NCI-H2196 treated with DMSO at 0.1 percent for 48 hours (cell line): ENCODE measurements at regions not wholly inside any gene's neighbourhood (a gene's known extent, or its start where the extent isn't known, plus 50 kb on each side); places are given as distances from the start of the nearest gene placed in this dataset.
"Not testable (repeated sequence)": the region's sequence is repeated elsewhere in the genome, so short reads cannot be mapped to it uniquely, and the experiment has no call there.

Experiments
- DNase-seq: peaks from one replicate; lab custom pipeline; 2025; ENCODE audit not compliant: unreplicated experiment; lab: John Stamatoyannopoulos, UW

DNA sequence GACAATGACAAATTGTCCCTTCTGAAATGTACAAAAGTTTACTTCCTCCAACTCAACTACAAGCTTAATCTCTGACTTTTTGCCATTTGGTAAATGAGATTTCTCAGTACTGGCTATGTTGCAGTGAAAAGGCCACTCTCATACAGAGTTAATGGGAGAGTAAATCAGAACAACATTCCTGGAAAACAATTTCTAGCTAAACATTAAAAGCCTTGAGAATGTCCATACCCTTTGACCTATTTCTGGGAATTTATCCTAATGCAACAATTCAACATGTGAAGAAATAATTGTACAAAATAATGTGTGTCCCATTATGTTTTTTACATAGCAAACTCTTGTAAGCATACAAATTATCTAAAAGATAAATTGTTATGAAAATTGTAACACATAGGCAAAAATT lies 56.3 kb upstream of the SPEF2 start:
- DNase-seq, result no peak

GRCh38 chr5:35557748-35558147 lies 59.9 kb upstream of the SPEF2 start:
- no peak for DNase-seq

GRCh38 chr5:35557199-35557598 lies 60.5 kb upstream of the SPEF2 start:
- no peak for DNase-seq

DNA sequence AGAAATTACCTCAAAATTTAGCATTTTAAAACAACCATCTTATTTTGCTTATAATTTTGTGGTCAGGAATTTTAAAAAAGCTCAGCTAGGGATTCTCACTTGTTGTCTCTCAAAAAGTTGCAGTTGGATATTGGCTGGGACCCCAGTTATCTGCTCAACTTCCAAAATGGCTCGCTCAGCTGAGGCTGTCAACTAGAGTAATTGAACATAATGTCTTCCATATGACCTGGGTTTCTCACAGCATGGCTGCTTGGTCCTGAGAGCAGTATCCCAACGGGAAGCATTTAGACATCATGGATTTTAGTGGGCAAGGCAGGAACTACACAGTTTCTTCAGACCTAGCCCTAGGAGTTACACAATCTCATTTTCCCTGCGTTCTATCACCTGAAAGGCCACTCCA lies 63.6 kb upstream of the SPEF2 start:
- no peak for DNase-seq

DNA sequence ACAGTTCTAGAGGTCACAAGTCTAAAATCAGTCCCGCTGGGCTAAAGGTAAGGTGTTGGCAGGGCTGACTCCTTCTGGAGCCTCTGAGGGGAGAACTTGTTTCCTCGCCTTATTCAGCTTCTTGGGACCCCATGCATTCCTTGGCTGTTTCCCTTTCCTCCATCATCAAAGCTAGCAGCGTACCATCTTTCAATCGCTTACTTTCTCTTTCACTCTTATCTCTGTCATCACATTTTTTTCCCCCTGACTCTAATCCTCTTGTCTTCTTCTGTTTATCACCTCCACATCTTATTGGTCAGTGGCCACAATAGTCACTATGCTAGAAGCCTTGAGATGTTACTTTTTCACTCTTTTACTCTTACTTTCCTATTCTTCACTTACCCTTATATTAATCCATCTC lies 72.5 kb upstream of the SPEF2 start:
- DNase-seq, result no peak

DNA sequence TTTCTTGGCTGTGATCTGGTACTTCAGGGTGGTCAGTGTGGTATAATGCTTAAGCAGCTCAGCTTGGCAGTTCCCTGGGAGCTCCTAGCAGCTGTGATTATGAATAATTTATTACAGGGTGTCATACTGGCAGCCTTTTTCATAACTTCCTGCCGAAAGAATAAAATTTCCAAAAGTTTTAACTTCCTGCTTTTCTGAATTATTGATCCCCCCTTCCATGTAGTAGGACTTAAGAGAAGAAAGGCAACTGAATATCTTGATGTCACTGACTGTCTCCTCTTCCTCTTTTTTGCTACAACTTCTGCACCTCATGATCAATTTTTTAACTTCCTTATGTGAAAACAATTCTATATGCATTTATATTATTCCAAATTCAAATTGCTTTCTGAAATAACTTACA lies 74.3 kb upstream of the SPEF2 start:
- no peak for DNase-seq

GRCh38 chr5:35540002-35540401 lies 77.7 kb upstream of the SPEF2 start:
- no peak for DNase-seq

DNA sequence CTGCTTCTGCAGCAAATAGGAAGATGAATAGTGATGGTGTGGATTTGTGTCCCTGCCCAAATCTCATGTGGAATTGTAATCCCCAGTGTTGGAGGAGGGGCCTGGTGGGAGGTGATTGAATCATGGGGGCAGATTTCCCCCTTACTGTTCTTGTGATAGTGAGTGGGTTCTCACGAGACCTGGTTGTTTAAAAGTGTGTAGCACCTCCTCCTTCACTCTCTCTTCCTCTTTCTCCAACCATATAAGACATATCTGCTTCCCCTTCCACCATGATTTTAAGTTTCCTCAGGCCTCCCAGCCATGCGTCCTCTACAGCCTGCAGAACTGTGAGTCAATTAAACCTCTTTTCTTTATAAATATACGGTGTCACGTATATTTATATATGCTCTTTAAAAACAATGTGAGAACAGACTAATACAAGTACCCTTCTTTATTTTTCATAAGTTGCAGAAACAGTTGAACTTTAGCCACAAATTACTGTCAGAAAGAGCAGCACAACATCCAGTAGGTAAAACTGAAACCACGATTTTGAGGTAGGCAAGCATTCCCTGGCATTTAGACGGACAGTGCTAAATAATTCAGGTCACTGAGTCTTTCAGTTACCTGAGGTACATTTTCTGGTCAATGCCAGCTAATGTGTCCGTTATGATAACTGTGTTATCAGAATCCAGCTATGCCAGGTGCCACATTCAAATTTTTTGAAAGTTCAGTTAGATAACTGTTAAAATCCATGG lies 79.3 kb upstream of the SPEF2 start:
- DNase-seq, result no peak

DNA sequence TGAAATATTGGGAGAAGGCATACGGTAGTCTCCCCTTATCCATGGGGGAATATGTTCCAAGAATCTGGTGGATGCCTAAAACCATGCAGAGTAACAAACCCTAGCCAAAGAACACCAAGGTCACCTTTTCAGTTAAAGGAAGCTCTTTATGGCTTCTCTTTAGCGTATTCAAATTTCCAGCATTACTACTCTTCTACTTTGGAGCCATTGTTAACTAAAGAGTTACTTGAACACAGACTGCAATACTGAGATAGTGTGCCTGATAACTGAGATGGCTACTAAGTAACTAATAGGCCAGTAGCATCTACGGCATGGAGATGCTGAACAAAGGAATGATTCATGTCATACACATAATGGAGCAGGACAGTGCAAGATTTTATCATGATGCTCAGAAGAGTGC lies 84.5 kb upstream of the SPEF2 start:
- DNase-seq, result no peak

- DNase-seq, result not testable (repeated sequence)
Observed at GRCh38 chr5:35531553-35531952, 86.1 kb upstream of the SPEF2 start.

GRCh38 chr5:35518104-35518503 lies 99.6 kb upstream of the SPEF2 start:
- no peak for DNase-seq

DNA sequence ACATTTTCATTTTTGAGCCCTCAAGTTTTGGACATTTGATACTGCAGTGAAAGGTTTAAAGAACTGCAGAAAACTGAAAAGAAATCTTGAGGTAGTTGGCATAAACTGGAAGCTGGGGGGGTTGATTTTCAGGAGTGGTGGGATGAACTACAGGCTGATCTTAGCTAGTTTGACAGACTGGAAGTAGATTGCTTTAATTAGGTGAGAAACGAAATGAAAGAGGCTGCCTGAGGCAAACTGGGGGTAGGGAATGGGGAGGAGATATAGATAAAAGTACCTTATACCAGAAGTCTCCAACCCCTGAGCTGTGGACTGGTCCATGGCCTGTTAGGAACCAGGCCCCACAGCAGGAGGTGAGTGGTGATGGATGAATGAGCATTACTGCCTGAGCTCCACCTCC lies 101.4 kb upstream of the SPEF2 start:
- no peak for DNase-seq

GRCh38 chr5:35513612-35514011 lies 104.1 kb upstream of the SPEF2 start:
- DNase-seq, result no peak

- no peak for DNase-seq
Observed at GRCh38 chr5:35502206-35502605, 115.5 kb upstream of the SPEF2 start.

DNA sequence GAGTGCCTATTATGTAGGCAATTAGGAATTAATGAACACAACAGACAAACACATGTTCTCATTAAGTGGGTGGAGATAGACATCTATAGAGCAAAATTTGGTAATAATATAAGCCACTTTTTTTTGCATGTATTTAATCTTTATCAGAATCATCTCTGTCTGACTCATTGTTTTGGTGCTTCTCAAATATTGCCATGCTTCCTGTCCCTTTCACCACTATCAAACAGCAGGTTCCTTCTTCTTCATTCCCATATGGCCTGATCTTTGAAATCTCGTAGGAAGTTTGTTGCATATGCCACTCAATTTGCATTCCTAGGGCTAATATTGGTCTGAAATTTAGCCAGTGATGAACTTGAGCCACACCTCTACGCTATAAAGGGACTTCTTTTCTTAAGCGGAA lies 128.9 kb upstream of the SPEF2 start:
- DNase-seq, result no peak

DNA sequence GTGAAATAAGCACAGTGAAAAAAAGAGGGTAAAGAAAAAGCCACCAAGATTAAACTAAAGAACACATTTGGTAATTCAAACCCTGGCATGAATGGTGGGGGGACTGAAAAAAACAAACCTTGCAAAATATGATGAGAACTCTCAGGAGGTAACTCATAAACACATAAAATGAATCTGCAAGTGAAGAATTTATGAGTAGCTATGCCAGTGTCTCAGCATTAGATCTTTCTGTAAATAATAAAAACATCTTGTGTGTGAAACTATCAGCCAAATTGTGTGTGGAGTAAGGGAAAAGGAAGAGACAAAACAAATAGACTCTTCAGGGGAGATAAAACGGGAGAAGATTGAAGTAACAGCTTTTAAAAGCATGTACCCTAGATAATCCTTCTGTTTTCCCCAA lies 129.6 kb upstream of the SPEF2 start:
- DNase-seq, result no peak

DNA sequence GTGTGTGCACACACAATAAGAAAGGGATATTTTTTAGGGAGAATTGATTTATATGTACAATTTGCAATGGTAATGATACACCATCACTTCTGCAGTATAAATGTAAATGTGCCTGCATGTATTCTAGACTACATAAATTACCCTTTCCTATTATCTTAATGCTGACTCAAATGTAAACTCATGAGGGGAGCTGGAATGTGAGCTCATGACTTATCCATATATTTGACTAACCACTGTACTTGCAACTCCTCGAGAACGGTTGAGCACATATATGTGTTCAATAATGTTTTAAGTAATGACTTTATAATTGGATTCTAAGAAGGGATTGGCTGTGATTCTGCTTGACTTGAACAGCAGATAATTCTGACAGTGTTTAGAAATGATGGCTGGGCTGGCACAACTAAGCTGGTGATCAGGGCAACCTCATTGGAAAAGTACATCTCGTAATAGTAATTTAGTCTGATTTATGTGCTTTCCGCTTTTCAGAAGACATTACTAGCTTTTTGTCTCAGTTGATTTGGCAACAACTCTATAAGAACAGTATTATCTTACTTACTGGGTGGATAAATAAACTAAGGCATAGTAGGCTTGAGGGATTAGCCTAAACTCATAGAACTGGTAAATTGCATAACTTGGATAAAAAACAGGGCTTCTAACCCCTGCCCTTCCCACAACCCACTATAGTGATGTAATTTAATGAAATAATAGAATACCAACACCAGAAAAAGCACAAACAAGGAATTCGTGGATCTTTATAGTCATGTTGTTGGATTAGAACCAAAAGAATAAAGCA lies 130.2 kb upstream of the SPEF2 start:
- no peak for DNase-seq

DNA sequence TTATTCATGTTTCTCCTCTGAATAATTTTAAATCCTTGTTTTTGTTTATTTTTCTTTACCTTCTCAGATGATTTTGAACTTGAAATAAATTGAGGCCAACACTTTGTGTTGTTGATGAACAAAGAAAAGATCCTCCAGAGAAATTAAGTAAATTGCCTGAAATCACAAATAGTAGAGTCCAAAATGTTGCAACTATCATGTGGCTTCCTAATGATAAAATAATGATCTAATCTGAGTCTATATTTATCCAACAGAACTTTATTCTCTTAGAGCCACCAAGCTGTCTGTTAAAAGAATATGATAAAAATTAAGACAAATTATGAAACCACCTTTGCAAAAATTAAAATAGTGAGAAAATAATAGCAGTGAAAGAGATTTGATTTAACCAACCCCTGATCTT lies 132.2 kb upstream of the SPEF2 start:
- no peak for DNase-seq

DNA sequence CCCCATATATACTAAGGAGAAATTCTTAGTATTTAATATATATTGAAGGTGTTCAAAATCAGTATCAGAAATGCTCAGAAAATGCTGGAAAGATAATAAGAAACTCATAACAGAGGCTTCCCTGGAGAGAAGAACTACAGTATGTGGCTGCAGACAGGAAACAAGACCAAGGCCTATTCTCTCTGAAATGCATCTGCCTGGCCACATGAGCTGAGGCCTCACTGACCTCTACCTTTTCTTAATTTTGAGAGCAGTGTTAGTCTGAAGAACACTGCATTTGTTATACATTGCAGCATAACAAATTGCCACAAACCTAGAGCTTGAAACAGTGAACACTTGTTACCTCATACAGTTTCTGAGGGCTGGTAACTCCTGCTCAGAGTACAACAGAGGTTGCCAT lies 133.4 kb upstream of the SPEF2 start:
- DNase-seq, result no peak

GRCh38 chr5:35483780-35484179 lies 133.9 kb upstream of the SPEF2 start:
- no peak for DNase-seq

GRCh38 chr5:35483191-35483590 lies 134.5 kb upstream of the SPEF2 start:
- DNase-seq, result no peak

DNA sequence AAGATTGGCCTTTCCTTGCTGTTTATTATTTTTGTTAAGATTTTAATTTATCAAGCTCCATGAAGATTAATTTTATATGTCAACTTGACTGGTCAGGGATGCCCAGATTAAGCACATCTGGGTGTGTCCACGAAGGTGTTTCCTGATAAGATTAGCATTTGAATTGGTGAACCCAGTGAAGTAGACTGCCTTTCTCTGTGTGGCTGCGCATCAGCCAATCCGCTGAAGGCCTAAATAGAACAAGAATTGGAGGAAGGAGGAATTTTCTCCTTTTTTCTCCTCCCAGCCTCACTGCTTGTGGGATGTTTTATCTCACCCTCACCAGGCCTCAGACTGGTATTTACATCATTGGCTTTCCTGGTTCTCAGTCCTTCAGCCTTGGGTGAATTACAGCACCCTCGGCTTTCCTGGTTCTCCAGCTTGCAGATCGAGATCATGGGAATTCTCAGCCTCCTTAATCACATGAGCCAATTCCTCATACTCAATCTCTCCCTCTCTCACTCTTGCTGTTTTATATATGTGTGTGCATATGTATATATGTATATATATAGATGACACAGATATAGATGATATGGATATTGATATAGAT lies 135.4 kb upstream of the SPEF2 start:
- no peak for DNase-seq
